ENCODE measurements at regions not wholly inside any gene's neighbourhood (a gene's known extent, or its start where the extent isn't known, plus 50 kb on each side); places are given as distances from the start of the nearest gene placed in this dataset.

DNA sequence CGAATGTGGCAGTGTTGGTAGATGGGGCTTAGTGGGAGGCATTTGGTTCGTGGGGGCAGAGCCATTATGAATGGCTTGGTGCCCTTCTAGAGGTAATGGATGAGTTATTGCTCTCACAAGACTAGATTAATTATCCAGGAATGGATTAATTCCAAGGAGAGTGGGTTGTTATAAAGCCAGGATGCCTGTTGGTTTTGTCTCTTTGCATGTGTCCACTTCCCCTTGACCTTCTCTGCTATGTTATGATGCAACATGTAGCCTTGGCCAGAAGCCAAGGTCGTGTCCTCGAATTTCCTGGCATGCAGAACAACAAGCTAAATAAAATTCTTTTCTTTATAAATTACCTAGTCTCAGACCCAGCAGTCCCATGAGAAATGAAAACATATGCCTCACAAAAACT lies 111.2 kb upstream of the PLS3 start:
- TF ChIP-seq, protein P1, sequence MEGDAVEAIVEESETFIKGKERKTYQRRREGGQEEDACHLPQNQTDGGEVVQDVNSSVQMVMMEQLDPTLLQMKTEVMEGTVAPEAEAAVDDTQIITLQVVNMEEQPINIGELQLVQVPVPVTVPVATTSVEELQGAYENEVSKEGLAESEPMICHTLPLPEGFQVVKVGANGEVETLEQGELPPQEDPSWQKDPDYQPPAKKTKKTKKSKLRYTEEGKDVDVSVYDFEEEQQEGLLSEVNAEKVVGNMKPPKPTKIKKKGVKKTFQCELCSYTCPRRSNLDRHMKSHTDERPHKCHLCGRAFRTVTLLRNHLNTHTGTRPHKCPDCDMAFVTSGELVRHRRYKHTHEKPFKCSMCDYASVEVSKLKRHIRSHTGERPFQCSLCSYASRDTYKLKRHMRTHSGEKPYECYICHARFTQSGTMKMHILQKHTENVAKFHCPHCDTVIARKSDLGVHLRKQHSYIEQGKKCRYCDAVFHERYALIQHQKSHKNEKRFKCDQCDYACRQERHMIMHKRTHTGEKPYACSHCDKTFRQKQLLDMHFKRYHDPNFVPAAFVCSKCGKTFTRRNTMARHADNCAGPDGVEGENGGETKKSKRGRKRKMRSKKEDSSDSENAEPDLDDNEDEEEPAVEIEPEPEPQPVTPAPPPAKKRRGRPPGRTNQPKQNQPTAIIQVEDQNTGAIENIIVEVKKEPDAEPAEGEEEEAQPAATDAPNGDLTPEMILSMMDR (conservative IDR thresholded peaks at IDR 0.05; ENCODE audit: low read length), result no peak
- no peak overlapping the region for H3K4me3 ChIP-seq (ENCODE audit: low read length)
- DNase-seq (ENCODE audit: low read depth), result peak; percentile 46

DNA sequence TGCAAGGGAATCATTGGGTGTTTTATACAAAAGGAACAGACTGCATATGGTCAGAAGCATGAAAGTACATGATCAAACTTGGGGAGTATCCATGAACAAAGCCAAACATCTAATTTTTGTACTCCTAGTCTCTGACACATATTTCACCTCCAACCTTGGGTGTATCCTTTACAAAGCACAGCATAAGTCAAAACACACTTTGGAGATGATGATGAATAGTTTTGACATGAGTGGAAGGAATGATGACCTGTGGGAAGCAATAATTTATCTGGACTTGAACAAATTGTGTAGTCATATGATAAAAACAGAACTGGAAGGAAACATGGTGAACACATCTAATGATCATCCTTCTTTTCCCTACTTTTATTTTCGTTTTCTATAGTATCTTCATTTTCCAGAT lies 108.7 kb upstream of the PLS3 start:
- no peak overlapping the region for H3K4me3 ChIP-seq (ENCODE audit: low read length)
- TF ChIP-seq, protein P1 (conservative IDR thresholded peaks at IDR 0.05; ENCODE audit: low read length), result no peak
- DNase-seq (ENCODE audit: low read depth), result peak; percentile 1

DNA sequence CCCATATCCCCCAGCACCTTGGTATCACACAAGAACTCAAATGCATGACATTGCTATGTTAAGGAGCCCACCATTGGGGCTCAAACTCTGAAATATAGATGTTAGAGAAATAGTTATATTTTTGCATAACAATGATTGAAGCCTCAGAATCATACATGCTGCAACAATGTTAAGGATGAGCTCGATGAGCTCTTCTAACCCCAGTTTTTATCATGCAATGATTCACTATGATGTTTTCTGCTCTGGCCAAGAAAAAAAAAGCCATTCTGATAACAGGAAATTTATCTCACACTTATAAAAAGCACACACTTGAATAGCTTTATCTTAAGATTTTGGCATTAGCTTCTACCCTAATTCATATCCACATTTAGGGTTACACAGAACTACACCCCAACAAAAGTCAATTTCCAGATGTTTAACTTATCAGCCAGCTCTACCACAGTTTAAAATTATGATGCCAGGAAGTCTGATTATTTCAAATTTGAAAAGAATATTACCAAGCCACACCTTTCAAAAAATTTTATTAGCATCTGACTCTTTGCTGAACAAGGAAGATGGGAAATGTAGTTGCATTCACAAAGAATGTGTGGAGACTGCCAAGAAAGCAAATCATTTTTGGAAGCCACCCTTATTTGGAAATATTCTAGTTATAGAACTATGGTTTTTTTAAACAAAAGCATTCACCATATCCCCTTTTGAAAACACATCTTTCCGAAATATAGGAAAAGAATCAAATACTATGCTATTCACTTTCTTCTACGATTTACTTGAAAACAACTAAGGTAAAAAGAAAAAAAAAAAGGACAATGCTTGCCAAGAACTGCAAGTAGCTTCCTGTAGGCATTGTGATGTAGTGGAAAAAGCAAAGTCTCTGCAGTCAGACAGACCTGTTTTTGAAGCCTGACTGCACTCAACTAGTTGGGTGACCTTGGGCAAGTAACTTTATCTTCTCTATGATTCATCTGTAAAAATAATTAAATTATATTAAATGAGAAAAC lies 100.8 kb upstream of the PLS3 start:
- TF ChIP-seq, protein P1 (conservative IDR thresholded peaks at IDR 0.05; ENCODE audit: low read length), result no peak
- DNase-seq (ENCODE audit: low read depth), result peak; percentile 33
- no peak overlapping the region for H3K4me3 ChIP-seq (ENCODE audit: low read length)

DNA sequence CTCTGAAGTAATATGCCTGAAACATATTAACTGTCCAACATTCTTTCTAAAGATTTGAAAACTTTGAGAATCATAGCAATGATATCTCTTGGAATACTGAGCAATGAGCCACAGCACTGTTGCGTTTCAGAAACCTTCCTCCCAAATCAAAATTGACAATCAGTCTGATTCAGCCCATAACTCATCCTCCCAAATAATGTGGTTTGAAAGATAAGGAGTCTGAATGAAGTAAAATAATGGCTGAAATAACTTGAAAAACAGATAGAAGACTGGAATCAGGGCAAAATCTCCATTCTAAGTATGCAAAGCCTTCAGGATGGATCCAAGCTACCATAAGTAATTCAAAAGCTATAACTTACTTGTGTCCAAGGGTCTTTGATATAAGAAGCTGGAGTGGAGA lies 98.6 kb upstream of the PLS3 start:
- no peak for DNase-seq (ENCODE audit: low read depth)
- TF ChIP-seq, protein P1 (conservative IDR thresholded peaks at IDR 0.05; ENCODE audit: low read length), result no peak
- no peak overlapping the region for H3K4me3 ChIP-seq (ENCODE audit: low read length)

DNA sequence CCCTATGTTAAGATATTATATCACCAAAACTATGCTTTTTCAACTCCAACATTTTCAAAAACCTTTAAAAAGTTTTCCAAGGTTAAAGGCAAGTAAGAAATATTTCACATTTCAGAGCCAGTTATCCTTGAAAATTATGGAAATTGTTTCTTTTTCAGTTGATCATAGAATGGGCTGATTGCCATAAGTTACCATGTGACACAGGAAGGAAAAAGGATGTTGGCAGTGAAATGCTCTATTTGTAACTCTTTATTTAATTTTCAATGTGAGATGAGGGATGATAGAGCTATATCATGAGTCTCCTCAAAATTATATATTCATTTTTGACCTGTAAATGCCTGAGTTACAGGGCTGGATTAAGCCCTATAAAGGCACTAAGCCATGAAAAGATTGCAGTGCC lies 93.0 kb upstream of the PLS3 start:
- no peak for DNase-seq (ENCODE audit: low read depth)
- TF ChIP-seq, protein P1 (conservative IDR thresholded peaks at IDR 0.05; ENCODE audit: low read length), result no peak

DNA sequence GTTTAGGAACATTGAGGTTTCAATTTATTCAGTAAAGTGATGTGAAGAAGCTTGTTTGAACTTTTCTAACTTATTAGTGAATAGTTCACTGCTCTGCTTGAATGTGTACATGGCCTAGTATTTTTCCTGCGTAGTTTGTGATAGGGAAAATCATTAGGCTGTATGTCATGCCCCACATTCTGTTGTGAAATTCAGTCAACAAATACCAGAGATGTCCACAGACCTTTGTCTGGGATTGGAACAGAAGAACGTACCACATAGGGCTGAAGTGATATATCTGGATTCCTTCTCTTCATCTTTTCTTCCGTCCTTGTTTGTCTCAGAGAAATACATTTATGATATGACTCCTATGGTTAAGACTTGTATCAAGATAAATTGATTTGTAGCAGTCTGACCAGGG lies 88.8 kb upstream of the PLS3 start:
- no peak overlapping the region for H3K4me3 ChIP-seq (ENCODE audit: low read length)
- TF ChIP-seq, protein P1 (conservative IDR thresholded peaks at IDR 0.05; ENCODE audit: low read length), result no peak
- no peak for DNase-seq (ENCODE audit: low read depth)

More for the DNA sequence above, 93.0 kb upstream of the PLS3 start:
- H3K4me3 ChIP-seq (ENCODE audit: low read length), result no peak overlapping the region

DNA sequence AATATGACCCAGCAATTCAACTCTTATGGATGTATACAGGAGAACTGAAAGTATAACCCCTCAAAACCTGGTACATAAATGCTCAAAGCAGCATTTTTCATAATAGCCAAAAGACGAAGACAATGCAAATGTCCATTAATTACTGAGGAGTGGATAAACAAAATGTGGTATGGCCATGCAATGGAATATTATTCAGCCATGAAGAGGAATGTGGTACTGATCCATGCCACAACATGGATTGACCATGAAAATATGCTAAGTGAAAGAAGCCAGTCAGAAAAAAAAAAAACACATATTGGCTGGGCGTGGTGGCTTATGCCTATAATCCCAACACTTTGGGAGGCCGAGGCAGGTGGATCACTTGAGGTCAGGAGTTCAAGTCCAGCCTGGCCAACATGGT lies 74.5 kb upstream of the PLS3 start:
- no peak for DNase-seq (ENCODE audit: low read depth)
- TF ChIP-seq, protein P1 (conservative IDR thresholded peaks at IDR 0.05; ENCODE audit: low read length), result no peak
- H3K4me3 ChIP-seq (ENCODE audit: low read length), result no peak overlapping the region

Measured in AG10803 (cell line).